H1 (cell line): ENCODE measurements at regions not wholly inside any gene's neighbourhood (a gene's known extent, or its start where the extent isn't known, plus 50 kb on each side); places are given as distances from the start of the nearest gene placed in this dataset.

Experiments used
- CTCF ChIA-PET: fragments of 300-600 bp; sonication (Branson Sonifier 250); formaldehyde crosslinking; loops from one replicate; lab custom pipeline; 2021; ENCODE audit not compliant: partially characterized antibody; lab: Charles Lee
- POLR2A ChIA-PET: fragments of 300-600 bp; sonication (Branson Sonifier 250); formaldehyde crosslinking; loops from one replicate; lab custom pipeline; 2021; ENCODE audit warnings: inconsistent platforms; ENCODE audit not compliant: partially characterized antibody; lab: Charles Lee
- DNase-seq, 2 experiments: peaks; one replicate each; pipeline versions ENCODE4 v3.0.0 to v3.0.0-alpha.2; 2010 to 2022; ENCODE audit warnings: low spot score in 2 of 2, low read depth in 1 of 2, mixed read lengths in 1 of 2
- FAIRE-seq: peaks from 2 replicates; lab custom pipeline; 2011; peaks lifted over from hg19 to GRCh38; lab: Jason Lieb, UNC
- H2AFZ ChIP-seq: 2 replicates; pipeline ENCODE4 v1.8.1; 2012; ENCODE audit warnings: low read length, inconsistent platforms
- H2AK5ac ChIP-seq: 2 replicates; pipeline ENCODE4 v1.6.1; 2013; ENCODE audit warnings: low read depth, low read length
- H2BK120ac ChIP-seq: replicated peaks from 2 replicates; pipeline ENCODE3; 2013; ENCODE audit warnings: low read depth, low read length, inconsistent platforms
- H2BK12ac ChIP-seq: 2 replicates; pipeline ENCODE4 v1.6.1; 2013; ENCODE audit warnings: low read depth, low read length
- H2BK15ac ChIP-seq: 2 replicates; pipeline ENCODE4 v1.6.1; 2013; ENCODE audit warnings: low read length
- H2BK20ac ChIP-seq: 2 replicates; pipeline ENCODE4 v1.6.1; 2013; ENCODE audit warnings: low read length
- H2BK5ac ChIP-seq: 2 replicates; pipeline ENCODE4 v1.6.1; 2013; ENCODE audit warnings: low read depth, low read length
- H3K14ac ChIP-seq: 2 replicates; pipeline ENCODE4 v1.6.1; 2013; ENCODE audit warnings: inconsistent platforms; ENCODE audit not compliant: insufficient read length
- H3K18ac ChIP-seq: 2 replicates; pipeline ENCODE4 v1.6.1; 2013; ENCODE audit warnings: low read length; ENCODE audit errors: extremely low read depth
- H3K23ac ChIP-seq: 2 replicates; pipeline ENCODE4 v1.6.1; 2013; ENCODE audit warnings: inconsistent platforms; ENCODE audit not compliant: insufficient read length
- H3K23me2 ChIP-seq: 2 replicates; pipeline ENCODE4 v1.6.1; 2013; ENCODE audit warnings: low read depth, low read length
- H3K27ac ChIP-seq: 2 replicates; pipeline ENCODE4 v1.6.1; 2011; ENCODE audit warnings: low read depth, low read length, inconsistent platforms
- H3K27me3 ChIP-seq, 4 experiments: replicated peaks in 1 of 4; 1 replicate in 1 of 4; 2 replicates in 3 of 4; pipeline versions ENCODE4 v1.6.1 to v1.8.1; 2011 to 2013; ENCODE audit warnings: low read length in 3 of 4, mild to moderate bottlenecking in 3 of 4, inconsistent platforms in 2 of 4, mixed read lengths in 2 of 4, moderate library complexity in 1 of 4; ENCODE audit not compliant: control insufficient read depth in 3 of 4, insufficient read depth in 3 of 4; ENCODE audit errors: extremely low read depth in 1 of 4
- H3K36me3 ChIP-seq, 4 experiments: 2 replicates each; pipeline versions ENCODE4 v1.6.1 to v1.8.1; 2011 to 2013; ENCODE audit warnings: mild to moderate bottlenecking in 4 of 4, low read length in 3 of 4, moderate library complexity in 2 of 4, control low read depth in 1 of 4, inconsistent platforms in 1 of 4; ENCODE audit not compliant: insufficient read depth in 4 of 4, control insufficient read depth in 2 of 4
- H3K4ac ChIP-seq: replicated peaks from 2 replicates; pipeline ENCODE3; 2013; ENCODE audit warnings: low read length, low read depth, mixed read lengths, inconsistent platforms; ENCODE audit not compliant: insufficient read length
- H3K4me1 ChIP-seq, 4 experiments: replicated peaks in 1 of 4; 1 replicate in 1 of 4; 2 replicates in 3 of 4; pipeline versions ENCODE4 v1.6.1 to v1.8.1; 2011 to 2013; ENCODE audit warnings: low read length in 3 of 4, inconsistent platforms in 2 of 4, mixed read lengths in 1 of 4; ENCODE audit not compliant: insufficient read depth in 4 of 4, control insufficient read depth in 3 of 4
- H3K4me2 ChIP-seq, 2 experiments: 2 replicates each; pipeline versions ENCODE4 v1.6.1 to v1.8.1; 2011 to 2013; ENCODE audit warnings: low read depth in 2 of 2, low read length in 2 of 2, control low read depth in 1 of 2, inconsistent platforms in 1 of 2, mild to moderate bottlenecking in 1 of 2; ENCODE audit not compliant: insufficient read depth in 1 of 2
- H3K4me3 ChIP-seq, 4 experiments: fragments of 200-600, 300-600 bp in 1 of 4; sonication (generic), shearing (Covaris generic), sonication (Bioruptor Twin) in 1 of 4; 2 replicates each; pipeline versions ENCODE4 v1.5.1 to v1.8.1; 2011 to 2016; ENCODE audit warnings: low read length in 4 of 4, low read depth in 3 of 4, control low read depth in 2 of 4, inconsistent platforms in 2 of 4, mild to moderate bottlenecking in 2 of 4, mixed read lengths in 1 of 4, moderate library complexity in 1 of 4; ENCODE audit not compliant: insufficient read depth in 2 of 4; ENCODE audit errors: extremely low read depth in 1 of 4
- H3K56ac ChIP-seq: replicated peaks from 2 replicates; pipeline ENCODE3; 2013; ENCODE audit warnings: low read depth, mild to moderate bottlenecking, mixed read lengths, low read length, inconsistent platforms; ENCODE audit not compliant: insufficient read length
- H3K79me1 ChIP-seq: 2 replicates; pipeline ENCODE4 v1.6.1; 2013; ENCODE audit warnings: low read depth, low read length, control low read depth
- H3K79me2 ChIP-seq, 2 experiments: 2 replicates each; pipeline versions ENCODE4 v1.6.1 to v1.8.1; 2012 to 2013; ENCODE audit warnings: low read length in 2 of 2, mild to moderate bottlenecking in 2 of 2, inconsistent platforms in 1 of 2; ENCODE audit not compliant: insufficient read depth in 2 of 2, control insufficient read depth in 1 of 2
- H3K9ac ChIP-seq, 4 experiments: replicated peaks in 1 of 4; 1 replicate in 1 of 4; 2 replicates in 3 of 4; pipeline versions ENCODE4 v1.6.1 to v1.8.1; 2011 to 2013; ENCODE audit warnings: low read depth in 3 of 4, low read length in 3 of 4, control low read depth in 2 of 4, mild to moderate bottlenecking in 2 of 4, moderate library complexity in 2 of 4, inconsistent platforms in 1 of 4; ENCODE audit errors: extremely low read depth in 1 of 4
- H3K9me3 ChIP-seq, 2 experiments: 2 replicates each; pipeline versions ENCODE4 v1.6.1 to v1.8.1; 2012 to 2013; ENCODE audit warnings: mild to moderate bottlenecking in 2 of 2, moderate library complexity in 2 of 2, control low read depth in 1 of 2, inconsistent platforms in 1 of 2, low read depth in 1 of 2, low read length in 1 of 2, mixed read lengths in 1 of 2; ENCODE audit not compliant: insufficient read depth in 2 of 2
- H4K20me1 ChIP-seq, 2 experiments: replicated peaks in 1 of 2; 2 replicates each; pipeline versions ENCODE3 to v1.8.1; 2011 to 2013; ENCODE audit warnings: inconsistent platforms in 2 of 2, low read length in 2 of 2, mild to moderate bottlenecking in 1 of 2; ENCODE audit not compliant: insufficient read depth in 2 of 2, control insufficient read depth in 1 of 2
- H4K5ac ChIP-seq: 2 replicates; pipeline ENCODE4 v1.6.1; 2013; ENCODE audit warnings: low read length, low read depth, mixed read lengths, inconsistent platforms; ENCODE audit not compliant: insufficient read length
- H4K8ac ChIP-seq: 2 replicates; pipeline ENCODE4 v1.8.0; 2013; ENCODE audit warnings: mild to moderate bottlenecking, moderate library complexity, low read length, inconsistent platforms; ENCODE audit not compliant: insufficient read depth; ENCODE audit errors: extremely low read depth
- H4K91ac ChIP-seq: replicated peaks from 2 replicates; pipeline ENCODE3; 2013; ENCODE audit warnings: low read length, mixed read lengths, inconsistent platforms; ENCODE audit not compliant: insufficient read length
- CBX8 ChIP-seq: fragments of 300-800, 300-1000 bp; sonication (generic); IDR thresholded peaks from 2 replicates; pipeline ENCODE4 v1.7.1; 2016; ENCODE audit warnings: low read depth, low read length, borderline replicate concordance
- JUN ChIP-seq: IDR thresholded peaks from 2 replicates; pipeline ENCODE4 v1.6.1; 2011; ENCODE audit warnings: low read depth, mild to moderate bottlenecking, improper control_type of control experiment, low read length
- KDM1A ChIP-seq: fragments of 200-600, 300-600 bp; sonication (generic); IDR thresholded peaks from 2 replicates; pipeline ENCODE4 v1.7.1; 2016; ENCODE audit warnings: mild to moderate bottlenecking, low read length, borderline replicate concordance
- RBBP5 ChIP-seq: IDR thresholded peaks from 2 replicates; pipeline ENCODE4 v1.7.1; 2012; ENCODE audit warnings: low read depth, mild to moderate bottlenecking, inconsistent platforms, low read length, moderate library complexity, borderline replicate concordance
- TAF1 ChIP-seq: IDR thresholded peaks from 2 replicates; pipeline ENCODE4 v1.6.1; 2011; ENCODE audit warnings: mild to moderate bottlenecking, low read depth, low read length
- ZNF274 ChIP-seq: IDR thresholded peaks from 2 replicates; pipeline ENCODE4 v1.7.0; 2012; ENCODE audit warnings: low read length, borderline replicate concordance; ENCODE audit errors: extremely low read depth
- WGBS, 2 experiments: shearing (Covaris generic) in 1 of 2; methylation state at CpG; one replicate each; pipeline versions ENCODE4 v1.1.6 to v1.1.7; 2013 to 2015; ENCODE audit warnings: low lambda C conversion rate in 2 of 2, mixed read lengths in 2 of 2, inconsistent platforms in 1 of 2, low coverage in 1 of 2, missing lambda C conversion rate in 1 of 2; ENCODE audit not compliant: insufficient replicate concordance in 2 of 2, insufficient coverage in 1 of 2, insufficient read length in 1 of 2; ENCODE audit errors: extremely low coverage in 1 of 2, missing lambda C conversion rate in 1 of 2; 5-methylcytosine and 5-hydroxymethylcytosine counted together

- H2BK12ac ChIP-seq, result no peak overlapping the region
- no peak overlapping the region for H2BK20ac ChIP-seq
- 0 out of 2 replicates have a peak overlapping the region, but pooled peaks have one; percentile 51 for H2AFZ ChIP-seq
- H3K36me3 ChIP-seq, result no peaks in the 10 kb centered on the region
- POLR2A ChIA-PET, result no interaction called here
- H4K91ac ChIP-seq, result no peak overlapping the region
- TF ChIP-seq KDM1A (no peak), TAF1 (no peak), CBX8 (no peak), RBBP5 (no peak), ZNF274 (no peak), JUN (no peak)
- TF ChIP-seq, all 59 proteins: peak for 0
- H4K20me1 ChIP-seq, result no peaks in the 10 kb centered on the region
- no peak overlapping the region for H2BK15ac ChIP-seq
- DNase-seq, result no peak
- H3K4ac ChIP-seq, result no peak overlapping the region
- no peak for FAIRE-seq
- no peak overlapping the region for H3K4me2 ChIP-seq
- H3K23me2 ChIP-seq, result no peaks in the 10 kb centered on the region; the same call in 1 of the 2 replicates
- H2AK5ac ChIP-seq, result no peak overlapping the region
- no peak overlapping the region for H4K5ac ChIP-seq
- no peaks in the 10 kb centered on the region for H3K4me1 ChIP-seq
- H3K23ac ChIP-seq, result no peak overlapping the region
- H4K8ac ChIP-seq, result no peak overlapping the region
- no peaks in the 10 kb centered on the region for H3K27me3 ChIP-seq
- H3K4me3 ChIP-seq, result no peak overlapping the region
- no peak overlapping the region for H2BK120ac ChIP-seq
- H3K79me1 ChIP-seq, result no peaks in the 10 kb centered on the region
- H3K18ac ChIP-seq, result no peak overlapping the region
- 83% methylated on average over 1 of the region's 1 CpG; no CpG with 5 or more reads in 1 of the 2 experiments for WGBS, 2 experiments
- no peak overlapping the region for H3K14ac ChIP-seq
- no peaks in the 10 kb centered on the region for H3K79me2 ChIP-seq
- H3K27ac ChIP-seq, result no peak overlapping the region
- H3K9ac ChIP-seq, result no peak overlapping the region
- CTCF ChIA-PET, result no interaction called here
- no peaks in the 10 kb centered on the region for H3K9me3 ChIP-seq
- H2BK5ac ChIP-seq, result no peak overlapping the region
- H3K56ac ChIP-seq, result no peak overlapping the region
These were observed 465.1 kb downstream of the MEI4 start for GRCh38 chr6:78117966-78118365.
